GM21825 (cell line): ENCODE measurements at regions not wholly inside any gene's neighbourhood (a gene's known extent, or its start where the extent isn't known, plus 50 kb on each side); places are given as distances from the start of the nearest gene placed in this dataset.

ENCODE experiments used
- ATAC-seq: cut with Tn5 transposase; IDR thresholded peaks from one replicate; pipeline ENCODE4 v1.9.1; 2021; ENCODE audit warnings: mild to moderate bottlenecking, moderate library complexity; ENCODE audit not compliant: unreplicated experiment

DNA sequence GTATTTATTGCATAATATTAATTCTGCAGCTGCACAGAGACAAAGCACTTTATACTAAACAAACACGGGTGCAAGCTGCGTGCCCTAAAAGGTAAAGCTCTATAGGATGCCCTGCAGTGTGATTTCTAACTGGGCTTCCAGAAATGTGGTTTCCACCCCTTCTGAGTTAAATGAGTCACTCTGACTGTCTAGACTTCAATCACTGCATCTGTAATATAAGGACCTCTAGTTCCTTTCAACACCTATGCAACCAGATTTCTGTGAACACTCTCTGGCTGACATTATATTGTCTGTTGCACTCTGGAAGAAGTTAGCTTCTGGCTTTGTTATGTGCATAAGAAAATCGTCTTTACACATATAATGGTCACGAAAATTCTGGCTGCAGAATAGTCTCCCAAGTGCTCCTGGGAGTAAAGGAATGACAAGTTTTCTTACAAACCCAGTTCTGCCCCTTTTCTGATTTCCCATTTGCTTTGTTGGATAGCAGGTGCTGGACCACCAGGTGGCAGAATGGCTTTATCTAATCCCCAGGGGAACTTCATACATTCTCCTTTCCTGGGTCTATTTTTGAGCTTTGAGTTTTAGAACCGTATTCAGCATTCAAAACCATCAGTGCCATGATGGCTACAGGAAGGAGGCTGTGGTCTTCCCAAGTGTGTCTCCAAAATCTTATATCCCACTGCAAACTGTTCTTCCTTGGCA is 842.2 kb downstream of the STIM2 start:
- no peak for ATAC-seq

DNA sequence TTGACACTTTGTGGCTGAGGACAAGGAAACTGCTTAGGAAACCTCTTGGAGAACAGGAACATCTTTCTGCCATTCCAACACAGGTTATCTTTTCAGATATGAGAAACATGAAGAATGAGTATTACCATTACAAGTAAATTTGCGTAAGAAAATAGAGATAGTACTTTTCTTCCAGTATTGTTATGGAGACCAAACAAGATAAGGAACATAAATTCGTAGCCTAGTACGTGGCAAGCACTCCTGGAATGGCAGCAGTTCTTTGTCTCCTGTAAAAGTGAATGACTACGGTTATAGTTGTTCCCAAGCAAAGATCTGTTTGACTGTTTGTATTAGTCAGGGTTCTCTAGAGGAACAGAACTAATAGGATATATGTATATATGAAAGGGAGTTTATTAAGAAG is 843.1 kb downstream of the STIM2 start:
- ATAC-seq, result no peak

DNA sequence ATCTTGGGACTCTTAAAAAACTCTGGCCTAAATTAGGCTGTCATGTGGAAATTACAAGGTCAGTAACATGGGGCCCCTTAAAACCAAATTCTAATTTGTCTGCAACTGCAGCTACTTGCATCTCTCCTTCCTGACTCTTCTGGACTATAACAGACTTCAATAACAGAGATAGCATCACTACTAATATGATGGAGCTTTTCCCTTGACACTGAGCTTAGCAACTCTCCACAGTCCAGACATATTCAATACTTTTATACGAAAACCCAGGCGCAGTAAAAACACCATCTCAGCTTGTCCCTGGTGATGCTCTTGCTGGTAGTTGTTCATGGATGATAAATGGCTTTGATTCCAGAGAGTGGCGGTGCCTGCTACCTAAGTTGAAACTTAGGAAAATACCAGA is 850.4 kb downstream of the STIM2 start:
- no peak for ATAC-seq

DNA sequence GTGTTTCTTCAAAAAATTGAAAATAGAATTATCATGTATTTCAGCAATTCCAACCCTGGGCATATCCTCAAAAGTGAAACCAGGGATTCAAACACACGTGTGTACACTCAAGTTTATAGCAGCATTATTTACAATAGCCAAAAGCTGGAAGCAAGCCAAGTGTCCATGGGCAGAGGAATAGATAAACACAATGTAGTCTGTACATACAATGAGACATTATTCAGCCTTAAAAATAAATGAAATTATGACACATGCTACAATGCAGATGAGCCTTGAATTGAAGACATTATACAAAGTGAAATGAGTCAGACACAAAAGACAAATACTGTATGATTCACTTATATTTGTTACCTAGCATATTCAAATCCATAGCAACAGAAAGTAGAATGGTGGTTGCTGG is 853.4 kb downstream of the STIM2 start:
- ATAC-seq, result no peak

DNA sequence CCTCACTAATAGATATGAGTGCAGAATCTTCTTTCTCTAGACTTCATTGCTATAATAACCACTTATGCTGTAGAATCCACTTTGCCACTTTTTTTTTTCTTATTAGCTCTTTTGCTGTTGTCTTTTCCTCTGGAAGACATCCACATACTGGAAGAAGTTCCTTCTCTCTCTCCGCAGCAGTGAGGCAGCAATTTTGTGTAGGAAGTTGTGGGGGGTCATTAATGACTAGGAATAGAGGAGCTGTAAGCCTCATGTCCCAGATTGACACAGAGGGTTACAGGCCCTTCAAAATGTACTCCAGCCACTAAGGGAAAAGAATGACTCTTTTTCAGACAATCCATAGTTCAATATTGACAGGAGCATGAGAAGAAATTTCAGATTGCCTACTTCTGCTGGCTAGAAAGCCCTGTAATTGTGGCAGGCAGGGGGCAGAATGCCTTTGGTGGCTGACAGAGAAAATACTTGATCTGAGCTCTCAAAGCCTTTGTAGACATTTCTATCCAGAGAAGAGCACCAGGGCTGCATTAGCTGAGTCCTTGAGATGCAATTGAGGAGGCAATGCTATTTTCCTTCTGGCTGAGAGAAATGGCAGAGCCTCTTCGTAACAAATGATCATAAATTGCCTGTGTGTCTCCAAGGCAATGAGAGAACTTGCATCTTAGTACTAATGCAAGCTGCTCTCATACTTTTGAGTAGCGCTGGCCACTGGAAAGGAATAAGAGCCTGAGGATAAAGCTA is 856.2 kb downstream of the STIM2 start:
- ATAC-seq, result no peak

DNA sequence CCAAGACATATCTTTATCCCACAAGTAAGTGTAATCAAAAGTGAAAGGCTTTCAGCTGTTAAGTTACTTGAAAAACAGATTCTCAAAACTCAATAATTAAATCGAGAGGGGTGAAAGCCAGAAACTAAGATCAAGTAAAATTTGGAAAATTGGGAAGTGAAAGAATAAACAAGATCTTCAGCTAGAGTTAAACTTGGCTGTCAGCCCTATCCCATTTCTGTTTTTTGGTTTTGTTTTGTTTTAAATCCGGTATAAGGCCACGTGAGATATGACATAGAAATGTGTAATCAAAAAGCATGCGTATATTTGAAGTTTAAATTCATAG is 856.8 kb downstream of the STIM2 start:
- ATAC-seq, result no peak

DNA sequence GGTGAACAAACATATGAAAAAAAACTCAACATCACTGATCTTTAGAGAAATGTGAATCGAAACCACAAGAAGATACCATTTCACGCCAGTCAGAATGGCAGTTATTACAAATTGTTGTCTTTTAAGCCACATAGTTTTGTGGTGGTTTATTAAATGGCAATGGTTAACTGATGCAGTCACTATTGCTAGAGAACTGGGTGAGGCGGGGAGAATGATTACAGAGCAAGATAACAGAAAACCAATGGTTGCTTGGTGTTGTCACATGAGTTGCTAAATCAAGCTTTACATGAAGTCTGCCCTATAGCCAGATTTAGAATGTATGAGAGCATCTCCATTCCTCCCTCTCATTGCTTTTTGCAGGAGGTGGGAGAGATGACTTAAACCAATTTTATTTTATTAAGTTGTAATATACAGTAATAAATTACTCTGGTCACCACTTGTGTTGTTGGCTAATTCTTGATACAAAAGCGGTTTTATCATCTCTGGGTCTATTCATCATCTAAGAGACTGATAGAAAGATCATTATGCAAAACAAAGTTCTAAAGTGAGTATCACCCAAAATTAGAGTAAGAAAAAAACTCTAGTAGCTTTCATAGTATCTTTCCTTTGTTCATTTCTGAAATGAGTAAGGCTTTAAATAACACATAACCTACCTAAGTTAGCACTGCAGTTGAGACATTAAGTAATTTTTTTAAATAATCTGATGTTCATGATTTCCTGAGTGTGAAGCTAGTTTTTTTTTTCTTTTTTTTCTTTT is 859.5 kb downstream of the STIM2 start:
- no peak for ATAC-seq

DNA sequence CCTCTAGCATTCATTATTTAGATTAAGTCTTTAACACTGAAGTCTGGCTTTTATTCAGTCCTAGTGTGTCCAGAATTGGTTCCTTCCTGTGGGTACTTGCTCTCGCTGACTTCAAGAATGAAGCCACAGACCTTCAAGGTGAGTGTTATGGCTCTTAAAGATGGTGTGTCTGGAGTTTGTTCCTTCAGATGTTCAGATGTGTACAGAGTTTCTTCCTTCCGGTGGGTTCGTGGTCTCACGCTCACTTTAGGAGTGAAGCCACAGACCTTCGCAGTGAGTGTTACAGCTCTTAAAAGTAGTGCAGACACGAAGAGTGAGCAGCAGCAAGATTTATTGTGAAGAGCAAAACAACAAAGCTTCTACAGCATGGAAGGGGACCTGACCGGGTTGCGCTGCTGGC is 860.6 kb downstream of the STIM2 start:
- ATAC-seq, result no peak

DNA sequence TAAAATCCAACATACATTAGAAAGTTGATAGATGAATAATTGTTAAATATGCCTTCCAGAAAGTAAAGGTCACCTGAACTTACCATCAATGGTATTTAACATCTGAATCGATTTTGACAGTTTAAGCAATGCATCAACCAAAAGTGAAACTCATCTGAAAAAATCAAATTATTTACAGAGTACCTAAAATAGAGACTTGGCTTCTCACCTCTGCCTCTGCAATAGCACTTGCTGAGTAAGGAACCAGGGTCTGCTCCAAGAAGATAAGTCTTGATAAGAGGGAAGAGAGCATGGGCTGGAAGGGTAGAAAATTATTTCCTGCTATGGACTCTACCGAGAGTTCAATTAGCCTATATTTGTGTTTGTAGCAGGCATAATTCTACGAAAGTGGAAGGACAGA is 868.3 kb downstream of the STIM2 start:
- ATAC-seq, result no peak

DNA sequence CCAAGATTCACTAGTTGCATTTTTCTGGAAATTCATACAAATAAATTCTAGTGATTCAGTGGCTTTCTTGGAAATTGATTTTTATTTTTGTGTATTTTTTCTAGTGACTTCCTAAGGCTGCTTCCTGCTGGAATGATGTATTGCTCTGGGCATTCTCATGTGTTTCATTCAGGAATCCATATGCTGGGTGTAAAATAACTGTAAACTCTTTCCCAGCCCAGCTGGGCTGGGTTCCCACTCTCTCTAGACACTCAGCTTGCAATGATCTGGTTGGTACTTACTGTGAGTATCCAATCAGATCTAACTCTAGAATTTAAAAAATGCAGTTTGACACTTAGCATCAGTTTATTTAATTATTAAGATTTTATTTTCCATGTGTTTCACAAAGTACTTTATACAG is 882.2 kb downstream of the STIM2 start:
- ATAC-seq, result no peak

DNA sequence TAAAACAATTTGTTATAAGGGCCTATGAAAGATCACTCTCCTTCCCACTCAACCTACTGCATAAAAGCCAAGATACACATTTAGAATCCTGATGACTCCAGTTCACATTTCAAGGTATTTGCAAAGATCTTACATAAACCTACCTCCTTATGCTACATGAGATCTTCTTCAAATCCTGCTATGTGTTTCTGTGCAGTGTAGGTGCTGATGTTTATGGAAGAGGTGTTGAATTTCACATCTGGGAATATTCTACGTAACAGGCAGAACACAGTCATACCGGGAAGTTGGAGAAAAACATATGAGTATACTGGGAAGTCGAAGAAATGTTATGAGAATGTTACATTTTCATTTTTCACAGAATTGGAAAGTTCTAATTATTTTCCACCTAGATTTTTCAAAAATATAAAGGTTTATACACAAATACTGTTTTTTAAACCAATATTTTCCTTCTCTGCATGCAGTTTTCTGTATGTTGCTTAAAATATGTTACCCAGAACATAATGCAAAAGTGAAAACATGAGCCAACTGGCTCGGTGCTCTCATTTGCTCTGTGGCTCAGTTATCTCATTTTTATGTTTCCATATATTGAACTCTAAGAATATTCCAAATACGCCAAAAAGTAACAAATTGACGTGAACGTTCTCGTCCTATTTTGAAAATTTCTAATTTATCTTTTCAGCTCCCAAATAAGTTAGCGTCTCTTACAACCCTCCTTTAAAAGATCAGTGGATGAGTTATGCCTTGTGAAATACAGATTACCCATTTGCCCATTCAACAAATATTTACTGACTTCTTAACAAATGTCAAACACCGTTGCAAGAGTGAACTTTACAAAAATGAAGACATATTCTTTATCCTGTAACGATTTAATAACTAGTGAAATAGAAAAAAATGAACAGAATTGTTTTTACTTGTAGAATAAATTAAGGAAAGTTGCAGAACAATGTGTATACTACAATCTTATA is 899.3 kb downstream of the STIM2 start:
- ATAC-seq, result no peak

DNA sequence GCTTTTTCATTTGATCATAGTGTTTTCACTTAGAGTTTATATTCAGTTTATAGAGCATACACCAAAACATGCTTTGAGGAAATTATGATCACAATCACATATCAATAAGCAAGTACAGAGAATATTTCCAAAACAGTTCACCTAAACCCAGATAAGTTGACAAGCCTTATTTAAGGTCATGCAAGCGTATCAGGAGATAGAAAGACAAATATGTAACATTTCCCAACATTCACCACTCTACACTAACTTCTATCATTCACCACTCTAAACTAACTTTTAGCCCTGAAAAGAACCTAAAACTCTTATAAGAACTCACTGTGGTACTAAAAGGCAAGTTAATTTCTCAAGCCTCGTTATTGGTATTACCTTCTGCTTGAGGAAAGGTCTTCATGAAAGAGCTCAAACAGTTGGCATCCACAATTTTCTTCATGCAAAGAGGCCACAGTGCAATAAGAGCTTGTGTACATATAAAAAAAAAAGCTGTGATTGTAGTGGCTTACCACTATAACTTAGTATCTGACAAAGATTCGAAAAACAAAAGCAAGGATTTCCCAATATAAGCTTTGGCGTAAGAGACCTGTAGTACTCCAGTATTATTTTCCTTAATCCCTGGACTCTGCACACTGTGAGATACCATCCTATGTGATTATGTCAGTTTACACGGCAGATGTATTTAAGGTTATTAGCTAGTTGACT is 903.3 kb downstream of the STIM2 start:
- ATAC-seq, result no peak

DNA sequence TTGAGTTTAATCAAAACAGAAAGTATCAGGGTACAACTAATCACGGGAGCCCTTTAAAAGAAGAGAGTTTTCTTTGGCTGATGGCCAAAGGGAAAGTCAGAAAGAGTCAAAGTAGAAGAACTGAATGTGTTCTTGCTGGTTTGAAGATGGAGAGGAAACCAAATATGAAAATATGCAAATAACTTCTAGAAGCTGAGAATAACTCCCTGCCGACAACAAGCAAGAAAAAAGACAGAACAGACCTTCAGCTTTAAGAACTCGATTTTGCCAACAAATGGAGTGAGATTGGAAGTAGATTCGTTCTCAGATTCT is 903.8 kb downstream of the STIM2 start:
- ATAC-seq, result no peak

DNA sequence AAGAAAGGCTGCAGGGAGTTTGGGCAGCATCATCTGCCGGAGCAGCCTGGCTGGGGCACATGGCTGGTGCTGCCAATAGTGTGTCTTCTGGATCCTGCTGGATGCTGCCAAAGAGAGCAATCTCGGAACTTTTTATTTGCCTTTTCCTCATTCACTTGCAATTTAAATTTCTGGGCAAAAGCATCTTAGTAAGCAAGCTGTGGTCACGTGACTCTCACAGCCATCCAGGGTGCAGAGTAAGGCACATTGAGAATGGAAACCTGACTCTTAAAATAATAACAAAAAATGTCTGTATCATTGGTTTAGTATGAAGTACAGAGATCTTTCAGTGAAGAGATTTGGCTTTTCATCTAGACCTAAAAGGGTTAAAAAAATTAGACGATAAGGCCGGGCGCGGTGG is 910.3 kb downstream of the STIM2 start:
- no peak for ATAC-seq

DNA sequence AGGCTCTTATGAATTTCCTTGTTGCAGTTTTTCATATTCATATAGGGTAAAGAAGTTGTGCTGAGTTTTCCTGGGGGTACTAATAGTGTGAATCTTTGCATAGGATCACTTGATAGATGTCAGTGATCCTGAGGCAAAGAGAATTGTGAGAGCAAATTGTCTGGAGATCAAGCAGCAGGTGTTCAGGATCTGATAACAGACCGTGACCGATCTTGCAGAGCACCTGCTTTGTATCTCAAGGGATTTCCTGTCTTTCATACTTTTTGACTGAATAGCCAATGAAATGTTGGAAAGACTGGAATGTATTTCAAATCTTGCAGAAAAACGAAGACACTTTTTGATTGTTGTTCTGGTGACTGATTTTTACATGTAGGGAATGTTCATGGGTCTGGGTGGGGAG is 914.5 kb downstream of the STIM2 start:
- ATAC-seq, result no peak

DNA sequence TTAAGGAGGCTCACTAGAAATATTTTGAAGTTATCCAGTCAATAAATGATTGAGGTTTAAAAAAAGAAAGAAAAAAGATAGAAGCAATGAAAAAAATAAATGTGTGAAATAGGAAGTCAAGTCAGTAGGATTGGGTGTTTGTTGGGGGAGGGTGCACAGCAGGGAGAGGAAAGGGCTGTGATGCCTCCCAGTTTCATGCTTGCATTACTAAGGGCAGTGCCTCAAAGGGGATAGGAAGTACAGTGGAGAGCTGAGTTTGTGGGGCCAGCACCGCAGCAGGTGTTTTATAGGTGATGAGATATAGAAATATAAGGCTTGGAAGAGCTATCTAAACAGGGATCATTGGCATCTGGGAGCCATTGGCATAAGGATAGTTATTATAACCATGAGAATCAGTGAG is 919.2 kb downstream of the STIM2 start:
- ATAC-seq, result no peak

DNA sequence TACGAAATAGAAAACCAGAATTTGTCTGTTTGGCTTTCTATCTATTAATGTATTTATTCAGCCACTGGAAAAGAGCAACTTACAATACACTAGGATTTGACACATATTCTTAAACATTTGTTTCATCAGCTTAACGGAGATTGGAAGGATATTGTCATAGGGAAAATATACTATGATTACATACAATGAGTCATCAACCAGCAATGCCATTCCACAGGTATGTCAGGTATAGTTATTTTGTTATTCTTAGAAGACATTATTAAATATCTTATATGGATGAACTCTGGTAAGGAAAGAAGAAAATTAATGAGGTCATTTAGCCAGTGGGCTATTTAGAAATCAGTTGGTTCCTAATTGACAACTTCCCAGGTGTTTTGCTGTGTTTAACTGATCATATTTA is 926.6 kb downstream of the STIM2 start:
- no peak for ATAC-seq

DNA sequence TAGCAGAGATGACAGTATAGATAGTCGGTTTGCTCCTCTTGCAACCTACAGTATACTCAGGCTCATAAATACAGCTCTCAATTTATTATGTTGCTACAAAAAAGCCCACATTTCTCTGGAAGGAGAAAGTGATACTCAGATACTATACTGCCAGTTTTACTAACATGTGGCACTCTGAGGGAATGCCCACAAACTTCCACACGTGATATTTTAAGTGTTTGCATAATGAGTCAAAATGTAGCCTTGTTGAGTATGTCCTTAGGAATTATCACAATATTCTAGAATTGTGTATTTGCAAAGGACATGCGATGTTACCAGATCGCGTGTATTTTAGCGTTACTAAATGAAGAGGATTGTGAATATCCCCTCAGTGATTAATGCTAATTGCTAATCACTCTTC is 929.1 kb downstream of the STIM2 start:
- ATAC-seq, result no peak

DNA sequence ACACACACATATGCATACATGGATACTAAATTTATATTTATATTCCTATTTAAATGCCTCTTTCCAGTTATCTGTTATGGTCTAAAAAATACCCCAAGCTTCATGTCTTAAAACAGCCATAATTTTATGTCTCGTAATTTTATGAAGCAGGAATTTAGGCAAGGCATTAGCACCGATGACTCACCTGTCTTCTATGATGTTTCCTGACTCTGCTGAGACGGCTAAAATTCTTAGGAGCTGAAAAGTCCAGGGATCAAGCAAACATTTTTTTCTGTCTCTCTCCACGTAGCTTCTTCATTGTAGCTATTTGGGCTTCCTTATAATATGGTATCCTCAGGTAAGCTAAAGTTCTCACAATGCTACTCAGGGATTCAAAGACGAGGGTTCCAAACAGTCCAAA is 930.3 kb downstream of the STIM2 start:
- ATAC-seq, result no peak

DNA sequence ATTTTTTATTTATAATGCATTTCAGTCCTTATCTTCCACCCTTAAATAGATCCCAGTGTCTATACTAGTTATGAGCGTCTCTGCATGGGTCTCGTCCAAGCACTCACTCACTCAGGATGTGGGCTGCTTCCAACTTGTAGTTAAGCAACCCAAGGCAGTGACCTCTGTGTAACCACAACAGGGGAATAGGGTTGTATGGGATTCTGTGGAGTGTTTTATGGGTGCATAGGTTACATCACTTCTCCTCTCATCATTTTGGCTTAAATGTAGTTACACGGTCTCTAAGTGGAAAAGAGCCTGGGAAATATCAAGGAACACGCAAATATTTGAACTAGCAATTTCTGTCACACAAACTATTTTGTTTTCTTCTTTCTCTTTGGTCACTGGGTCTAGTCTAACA is 931.0 kb downstream of the STIM2 start:
- no peak for ATAC-seq

DNA sequence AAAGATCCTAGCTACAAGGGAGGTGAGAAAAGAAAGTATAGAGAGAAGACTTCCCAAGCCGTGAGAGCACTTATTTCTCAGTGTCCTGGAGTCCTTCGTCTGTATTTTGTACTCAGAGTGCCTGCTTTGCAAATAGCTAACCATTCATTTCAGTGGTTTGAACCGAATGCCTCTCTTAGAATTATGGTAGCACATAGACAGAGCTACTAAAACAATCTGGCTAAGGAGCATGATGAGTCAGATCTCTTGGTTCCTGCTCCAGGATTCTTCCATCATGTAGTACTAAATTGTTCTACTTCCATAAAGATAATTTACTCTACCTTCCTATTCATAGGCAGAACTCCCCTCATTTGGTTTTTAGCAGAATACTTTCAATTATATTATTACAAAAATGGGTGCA is 946.6 kb downstream of the STIM2 start:
- no peak for ATAC-seq
